ENCODE measurements at regions not wholly inside any gene's neighbourhood (a gene's known extent, or its start where the extent isn't known, plus 50 kb on each side); places are given as distances from the start of the nearest gene placed in this dataset.

- Histone ChIP-seq H3K9me3 (no peaks in the 10 kb centered on the region), H3K27ac (no peak overlapping the region), H3K27me3 (no peaks in the 10 kb centered on the region), H3K4me1 (no peaks in the 10 kb centered on the region), H3K4me3 (no peak overlapping the region), H3K36me3 (no peaks in the 10 kb centered on the region)
- DNase-seq (ENCODE audit: low spot score): no peak
- TF ChIP-seq, protein P1, sequence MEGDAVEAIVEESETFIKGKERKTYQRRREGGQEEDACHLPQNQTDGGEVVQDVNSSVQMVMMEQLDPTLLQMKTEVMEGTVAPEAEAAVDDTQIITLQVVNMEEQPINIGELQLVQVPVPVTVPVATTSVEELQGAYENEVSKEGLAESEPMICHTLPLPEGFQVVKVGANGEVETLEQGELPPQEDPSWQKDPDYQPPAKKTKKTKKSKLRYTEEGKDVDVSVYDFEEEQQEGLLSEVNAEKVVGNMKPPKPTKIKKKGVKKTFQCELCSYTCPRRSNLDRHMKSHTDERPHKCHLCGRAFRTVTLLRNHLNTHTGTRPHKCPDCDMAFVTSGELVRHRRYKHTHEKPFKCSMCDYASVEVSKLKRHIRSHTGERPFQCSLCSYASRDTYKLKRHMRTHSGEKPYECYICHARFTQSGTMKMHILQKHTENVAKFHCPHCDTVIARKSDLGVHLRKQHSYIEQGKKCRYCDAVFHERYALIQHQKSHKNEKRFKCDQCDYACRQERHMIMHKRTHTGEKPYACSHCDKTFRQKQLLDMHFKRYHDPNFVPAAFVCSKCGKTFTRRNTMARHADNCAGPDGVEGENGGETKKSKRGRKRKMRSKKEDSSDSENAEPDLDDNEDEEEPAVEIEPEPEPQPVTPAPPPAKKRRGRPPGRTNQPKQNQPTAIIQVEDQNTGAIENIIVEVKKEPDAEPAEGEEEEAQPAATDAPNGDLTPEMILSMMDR (IDR thresholded peaks at IDR 0.05): no peak
These were observed 165.0 kb downstream of the ZNF674 start for GRCh38 chrX:46380148-46380752.

GRCh38 chrX:46376246-46376885, 168.9 kb downstream of the ZNF674 start:
- no peak overlapping the region for H3K27ac ChIP-seq
- no peak overlapping the region for H3K4me3 ChIP-seq
- no peaks in the 10 kb centered on the region for H3K9me3 ChIP-seq
- H3K27me3 ChIP-seq: no peaks in the 10 kb centered on the region
- no peaks in the 10 kb centered on the region for H3K4me1 ChIP-seq
- TF ChIP-seq, protein P1 (IDR thresholded peaks at IDR 0.05): peak in 1 of 2 donors; percentile 48
- no peaks in the 10 kb centered on the region for H3K36me3 ChIP-seq
- DNase-seq (ENCODE audit: low spot score): no peak

- H3K4me1 ChIP-seq: no peaks in the 10 kb centered on the region
- TF ChIP-seq, protein P1 (IDR thresholded peaks at IDR 0.05): no peak
These were observed 169.4 kb downstream of the ZNF674 start for GRCh38 chrX:46375831-46376230.

GRCh38 chrX:46374371-46374770, 170.8 kb downstream of the ZNF674 start:
- TF ChIP-seq, protein P1 (IDR thresholded peaks at IDR 0.05): no peak
- no peaks in the 10 kb centered on the region for H3K27me3 ChIP-seq
- H3K4me3 ChIP-seq: no peak overlapping the region
- H3K27ac ChIP-seq: no peak overlapping the region
- H3K9me3 ChIP-seq: no peaks in the 10 kb centered on the region
- DNase-seq (ENCODE audit: low spot score): no peak
- H3K36me3 ChIP-seq: no peaks in the 10 kb centered on the region
- no peaks in the 10 kb centered on the region for H3K4me1 ChIP-seq

More at GRCh38 chrX:46375831-46376230, 169.4 kb downstream of the ZNF674 start:
- H3K4me3 ChIP-seq: no peak overlapping the region
- DNase-seq (ENCODE audit: low spot score): no peak
- H3K27ac ChIP-seq: no peak overlapping the region
- no peaks in the 10 kb centered on the region for H3K27me3 ChIP-seq
- H3K9me3 ChIP-seq: no peaks in the 10 kb centered on the region
- no peaks in the 10 kb centered on the region for H3K36me3 ChIP-seq

DNA sequence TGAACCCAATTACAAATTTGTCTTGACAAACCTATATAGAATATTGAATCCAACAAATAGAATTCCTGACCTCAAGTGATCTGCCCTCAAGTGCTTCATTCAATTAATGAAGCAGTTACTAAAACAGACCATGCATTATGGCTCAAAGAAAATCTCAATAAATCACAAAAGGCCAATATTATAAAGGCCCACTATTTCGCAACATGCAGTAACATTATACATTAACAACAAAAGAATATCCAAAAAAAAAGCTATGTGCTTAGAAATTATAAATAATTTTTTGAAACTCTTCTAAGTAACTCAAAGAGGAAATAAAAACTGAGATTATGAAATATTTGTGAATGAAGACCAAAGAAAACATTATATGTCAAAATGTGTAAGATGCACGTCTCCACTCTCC, 177.7 kb downstream of the ZNF674 start:
- H3K9me3 ChIP-seq: no peaks in the 10 kb centered on the region
- H3K4me1 ChIP-seq: no peaks in the 10 kb centered on the region
- no peaks in the 10 kb centered on the region for H3K36me3 ChIP-seq
- no peak for DNase-seq (ENCODE audit: low spot score)
- no peak overlapping the region for H3K4me3 ChIP-seq
- no peaks in the 10 kb centered on the region for H3K27me3 ChIP-seq
- TF ChIP-seq, protein P1 (IDR thresholded peaks at IDR 0.05): no peak
- no peak overlapping the region for H3K27ac ChIP-seq

Measured in right atrium auricular region (tissue), 2 donors.